Ovary (tissue), 3 donors: ENCODE measurements at regions not wholly inside any gene's neighbourhood (a gene's known extent, or its start where the extent isn't known, plus 50 kb on each side); places are given as distances from the start of the nearest gene placed in this dataset.

Experiments
- EP300 ChIP-seq: sonication (generic); formaldehyde crosslinking; IDR thresholded peaks from one replicate; pipeline ENCODE4 v1.6.1; 2017; ENCODE audit warnings: antibody characterized with exemption
- POLR2A ChIP-seq: fragments of 450-650 bp; IDR thresholded peaks from one replicate; pipeline ENCODE4 v1.6.1; 2017; ENCODE audit warnings: antibody characterized with exemption, mild to moderate bottlenecking, moderate library complexity
- TF ChIP-seq, protein P1 (sequence below), 3 donors: fragments of 450-650 bp in 2 of 3; fragments of 200-600 bp in 1 of 3; IDR thresholded peaks; one replicate each; pipeline versions ENCODE4 v1.5.1 to v1.8.0; 2016 to 2022; ENCODE audit warnings: antibody characterized with exemption in 3 of 3, mild to moderate bottlenecking in 1 of 3
- donor health status: DM: no; HTN: no; CAD: no.

DNA sequence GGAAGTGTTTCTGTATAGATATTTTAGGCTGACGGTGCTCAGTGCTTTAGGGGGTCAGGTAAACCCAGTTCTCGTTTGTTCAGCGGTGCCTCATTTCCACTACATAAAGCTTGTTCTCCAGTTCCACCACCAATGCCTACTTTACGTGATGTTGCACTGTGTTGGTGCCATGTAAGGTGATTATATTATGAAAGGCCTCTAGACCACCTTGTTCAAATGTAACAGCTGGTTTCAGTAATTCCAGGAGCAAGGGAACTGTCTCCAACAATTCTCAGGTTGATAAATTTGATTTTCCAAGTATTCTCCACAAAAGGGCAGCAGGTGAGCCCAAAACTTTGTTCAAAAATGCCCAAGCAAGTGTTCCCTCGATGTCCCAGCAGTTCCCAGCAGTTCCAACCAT is 83.7 kb upstream of the SEPTIN5 start:
- TF ChIP-seq EP300: no peak
- TF ChIP-seq, protein P1, sequence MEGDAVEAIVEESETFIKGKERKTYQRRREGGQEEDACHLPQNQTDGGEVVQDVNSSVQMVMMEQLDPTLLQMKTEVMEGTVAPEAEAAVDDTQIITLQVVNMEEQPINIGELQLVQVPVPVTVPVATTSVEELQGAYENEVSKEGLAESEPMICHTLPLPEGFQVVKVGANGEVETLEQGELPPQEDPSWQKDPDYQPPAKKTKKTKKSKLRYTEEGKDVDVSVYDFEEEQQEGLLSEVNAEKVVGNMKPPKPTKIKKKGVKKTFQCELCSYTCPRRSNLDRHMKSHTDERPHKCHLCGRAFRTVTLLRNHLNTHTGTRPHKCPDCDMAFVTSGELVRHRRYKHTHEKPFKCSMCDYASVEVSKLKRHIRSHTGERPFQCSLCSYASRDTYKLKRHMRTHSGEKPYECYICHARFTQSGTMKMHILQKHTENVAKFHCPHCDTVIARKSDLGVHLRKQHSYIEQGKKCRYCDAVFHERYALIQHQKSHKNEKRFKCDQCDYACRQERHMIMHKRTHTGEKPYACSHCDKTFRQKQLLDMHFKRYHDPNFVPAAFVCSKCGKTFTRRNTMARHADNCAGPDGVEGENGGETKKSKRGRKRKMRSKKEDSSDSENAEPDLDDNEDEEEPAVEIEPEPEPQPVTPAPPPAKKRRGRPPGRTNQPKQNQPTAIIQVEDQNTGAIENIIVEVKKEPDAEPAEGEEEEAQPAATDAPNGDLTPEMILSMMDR (IDR thresholded peaks at IDR 0.05): no peak
- no peak for TF ChIP-seq POLR2A
